Common myeloid progenitor, CD34-positive (primary cell): ENCODE measurements at regions not wholly inside any gene's neighbourhood (a gene's known extent, or its start where the extent isn't known, plus 50 kb on each side); places are given as distances from the start of the nearest gene placed in this dataset.
A peak's percentile ranks its signal among the peaks of the same experiment; 100 is the strongest.

Experiments used
- CTCF ChIA-PET: fragments of 350-600 bp; sonication (Branson Sonifier 250); formaldehyde crosslinking; loops from one replicate; lab custom pipeline; 2021; ENCODE audit warnings: antibody characterized with exemption; lab: Charles Lee
- POLR2A ChIA-PET: fragments of 350-600 bp; sonication (Branson Sonifier 250); formaldehyde crosslinking; loops from one replicate; lab custom pipeline; 2021; ENCODE audit warnings: antibody characterized with exemption; lab: Charles Lee
- DNase-seq, 3 donors: peaks; one replicate each; pipeline versions ENCODE4 v3.0.0 to v3.0.0-alpha.2; 2013
- H3K27ac ChIP-seq, 2 experiments: 1 replicate in 1 of 2; 2 replicates in 1 of 2; pipeline ENCODE4 v1.7.0; 2013; ENCODE audit warnings: inconsistent platforms in 2 of 2, low read length in 2 of 2, mild to moderate bottlenecking in 2 of 2, low read depth in 1 of 2, moderate library complexity in 1 of 2; ENCODE audit not compliant: severe bottlenecking in 2 of 2, insufficient read depth in 1 of 2, poor library complexity in 1 of 2
- H3K27me3 ChIP-seq, 5 experiments: replicated peaks in 2 of 5; 1 replicate in 3 of 5; 2 replicates in 2 of 5; pipeline versions ENCODE4 v1.6.1 to v1.7.0; 2013; ENCODE audit warnings: low read length in 4 of 5, mild to moderate bottlenecking in 2 of 5, moderate library complexity in 2 of 5, inconsistent platforms in 1 of 5; ENCODE audit not compliant: insufficient read depth in 5 of 5, control insufficient read depth in 4 of 5
- H3K36me3 ChIP-seq, 4 experiments: 1 replicate in 2 of 4; 2 replicates in 2 of 4; pipeline versions ENCODE4 v1.6.1 to v1.7.0; 2013; ENCODE audit warnings: low read length in 3 of 4, control low read depth in 1 of 4, mild to moderate bottlenecking in 1 of 4; ENCODE audit not compliant: control insufficient read depth in 4 of 4, insufficient read depth in 4 of 4
- H3K4me1 ChIP-seq, 4 experiments: 1 replicate in 3 of 4; 2 replicates in 1 of 4; pipeline versions ENCODE4 v1.6.1 to v1.7.1; 2013; ENCODE audit warnings: low read length in 3 of 4, mild to moderate bottlenecking in 3 of 4, control low read depth in 1 of 4, inconsistent platforms in 1 of 4, moderate library complexity in 1 of 4; ENCODE audit not compliant: control insufficient read depth in 4 of 4, insufficient read depth in 4 of 4; ENCODE audit errors: control extremely low read depth in 1 of 4
- H3K4me3 ChIP-seq, 7 experiments: 1 replicate in 4 of 7; 2 replicates in 3 of 7; pipeline versions ENCODE4 v1.5.1 to v1.7.0; 2013; ENCODE audit warnings: mild to moderate bottlenecking in 7 of 7, low read length in 6 of 7, moderate library complexity in 6 of 7, inconsistent platforms in 2 of 7, low read depth in 2 of 7, control low read depth in 1 of 7; ENCODE audit not compliant: insufficient read depth in 4 of 7, control insufficient read depth in 1 of 7; ENCODE audit errors: extremely low read depth in 1 of 7
- H3K9me3 ChIP-seq, 5 experiments: 1 replicate in 4 of 5; 2 replicates in 1 of 5; pipeline versions ENCODE4 v1.6.1 to v1.7.1; 2013; ENCODE audit warnings: low read length in 4 of 5, mild to moderate bottlenecking in 2 of 5, inconsistent platforms in 1 of 5, low read depth in 1 of 5, moderate library complexity in 1 of 5; ENCODE audit not compliant: control insufficient read depth in 4 of 5, insufficient read depth in 2 of 5; ENCODE audit errors: control extremely low read depth in 1 of 5
- WGBS: methylation state at CpG from one replicate; pipeline ENCODE4 v1.1.5; 2013; ENCODE audit not compliant: insufficient coverage; 5-methylcytosine and 5-hydroxymethylcytosine counted together

DNA sequence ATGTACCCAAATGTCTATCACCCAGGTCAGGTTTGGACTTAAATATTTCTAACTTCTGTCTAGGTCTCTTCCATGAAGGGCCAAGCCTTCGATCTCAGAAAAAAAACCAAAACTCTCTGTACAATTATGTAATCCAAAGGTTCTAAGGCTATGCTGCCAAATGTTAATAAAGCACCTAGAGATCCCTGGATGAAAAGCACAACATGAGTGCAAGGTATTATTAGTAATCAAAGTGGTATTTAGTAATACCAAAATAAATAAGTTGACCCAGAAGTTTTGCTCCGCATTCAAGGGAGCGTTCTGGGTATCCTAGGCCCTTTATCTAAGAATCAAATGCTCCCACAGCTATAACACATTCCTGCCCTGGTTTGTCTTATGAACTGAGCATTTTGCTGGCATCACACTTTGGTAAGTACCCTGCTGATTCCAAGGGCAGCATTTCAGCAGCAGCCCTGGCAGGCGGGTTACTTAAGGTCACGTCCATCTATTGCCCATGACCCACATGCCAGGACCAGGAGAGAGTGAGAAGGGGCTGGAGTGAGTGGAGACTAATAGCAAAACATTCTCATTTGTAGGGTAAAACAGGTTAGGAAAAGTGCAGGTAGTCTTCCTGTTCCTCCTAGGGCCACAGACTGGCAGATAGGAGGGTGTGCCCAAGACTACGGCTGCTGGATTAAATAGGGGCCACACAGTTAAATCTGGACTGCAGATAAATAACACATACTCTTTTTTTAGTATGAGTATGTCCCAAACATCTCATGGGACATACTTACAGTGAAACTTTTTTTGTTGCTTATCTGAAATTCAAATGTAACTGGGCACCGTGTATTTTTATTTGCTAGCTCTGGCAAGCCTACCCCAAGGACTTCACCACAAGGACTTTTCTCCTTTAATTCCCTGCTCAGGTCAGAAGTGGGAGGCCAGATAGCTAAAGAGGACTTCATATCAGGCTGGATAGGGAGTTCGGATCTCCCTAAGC, 76.0 kb upstream of the SNRK start:
- Histone ChIP-seq H3K27ac (no peak overlapping the region), H3K36me3 (no peaks in the 10 kb centered on the region), H3K4me1 (no peaks in the 10 kb centered on the region), H3K4me3 (no peak overlapping the region), H3K9me3 (no peaks in the 10 kb centered on the region), H3K27me3 (no peaks in the 10 kb centered on the region)
- DNase-seq: no peak
- WGBS: 100% methylated on average over 3 of the region's 8 CpGs
- ChIA-PET POLR2A (no interaction called here), CTCF (interaction anchor here (1.6 kb wide), 1 partner anchor 16 kb away, joined by 4 read pairs; no protein-coding TSS in a partner anchor)

DNA sequence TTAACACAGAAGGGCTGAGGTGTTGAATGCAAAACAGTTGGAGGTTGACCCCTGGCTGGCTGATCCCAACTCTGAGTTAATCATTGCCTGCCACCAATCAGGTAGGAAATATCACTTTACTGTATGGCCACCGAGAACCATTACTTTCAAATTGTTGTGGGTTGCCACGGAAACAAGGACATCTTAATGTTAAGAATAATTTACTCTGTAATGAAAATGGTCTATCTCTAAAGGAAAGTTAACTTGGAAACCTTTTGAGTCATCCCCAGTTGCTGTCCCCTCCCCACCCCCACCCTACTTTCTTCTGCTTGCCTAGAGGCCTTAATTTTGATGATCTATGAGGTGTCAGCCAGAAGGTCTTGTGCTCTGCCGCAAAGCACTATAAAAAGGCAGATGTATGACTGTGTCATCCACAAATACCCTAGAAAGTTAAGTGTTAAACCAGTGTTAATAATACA, 78.7 kb upstream of the SNRK start:
- DNase-seq: no peak
- H3K4me1 ChIP-seq: no peaks in the 10 kb centered on the region
- H3K36me3 ChIP-seq: no peaks in the 10 kb centered on the region
- CTCF ChIA-PET: no interaction called here
- no peaks in the 10 kb centered on the region for H3K9me3 ChIP-seq
- no CpG with 5 or more reads among the region's 3 CpGs for WGBS
- POLR2A ChIA-PET: no interaction called here
- H3K27me3 ChIP-seq: no peaks in the 10 kb centered on the region
- H3K27ac ChIP-seq: no peak overlapping the region
- H3K4me3 ChIP-seq: no peak overlapping the region

DNA sequence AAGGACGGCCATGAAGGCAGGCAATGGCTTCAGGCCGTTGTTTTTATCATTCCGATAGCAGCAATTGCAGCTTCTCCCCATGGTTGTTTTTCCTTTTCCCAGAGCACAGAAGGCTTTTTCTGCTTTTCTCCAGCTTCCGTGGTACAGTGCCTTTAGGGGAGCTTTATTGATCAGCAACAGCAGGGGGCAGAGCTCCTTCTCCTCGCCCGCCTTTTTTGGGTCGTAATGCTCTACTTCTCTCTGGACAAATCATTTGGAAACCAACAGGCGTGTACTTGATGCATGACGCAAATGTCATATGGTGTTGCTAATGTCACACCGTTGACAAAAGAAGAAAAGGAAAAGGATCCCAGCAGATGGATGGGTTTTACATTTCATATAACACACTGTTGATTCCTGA, 79.7 kb upstream of the SNRK start:
- no peak overlapping the region for H3K27ac ChIP-seq
- H3K4me1 ChIP-seq: no peaks in the 10 kb centered on the region
- no peak overlapping the region for H3K4me3 ChIP-seq
- 96% methylated on average over 10 of the region's 10 CpGs for whole genome bisulfite sequencing
- DNase-seq: no peak
- no peaks in the 10 kb centered on the region for H3K36me3 ChIP-seq
- CTCF ChIA-PET: no interaction called here
- H3K9me3 ChIP-seq: no peaks in the 10 kb centered on the region
- no peaks in the 10 kb centered on the region for H3K27me3 ChIP-seq
- POLR2A ChIA-PET: no interaction called here

DNA sequence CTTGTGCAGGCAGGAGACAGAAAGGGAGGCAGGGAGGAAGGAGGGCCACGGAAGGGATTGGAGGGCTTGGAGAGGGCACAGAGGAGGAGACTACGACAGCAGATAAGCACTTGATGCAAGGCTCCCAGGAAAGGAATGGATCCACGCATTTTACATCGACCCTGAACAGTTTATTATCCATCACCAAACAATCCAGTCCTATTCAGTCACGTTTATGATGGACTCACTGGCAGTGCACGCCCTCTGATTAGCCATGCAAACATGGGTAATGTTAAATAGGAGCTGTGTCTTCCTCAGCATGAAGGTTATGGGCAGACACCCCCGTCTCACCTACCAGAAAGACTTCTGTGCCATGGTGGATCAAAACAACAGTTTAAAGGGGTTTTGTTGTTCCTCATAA, 80.2 kb upstream of the SNRK start:
- no peaks in the 10 kb centered on the region for H3K27me3 ChIP-seq
- ChIA-PET CTCF (no interaction called here), POLR2A (no interaction called here)
- no peaks in the 10 kb centered on the region for H3K9me3 ChIP-seq
- DNase-seq: no peak
- no peak overlapping the region for H3K4me3 ChIP-seq
- H3K4me1 ChIP-seq: no peaks in the 10 kb centered on the region
- H3K36me3 ChIP-seq: no peaks in the 10 kb centered on the region
- 90% methylated on average over 4 of the region's 7 CpGs for WGBS
- H3K27ac ChIP-seq: no peak overlapping the region

DNA sequence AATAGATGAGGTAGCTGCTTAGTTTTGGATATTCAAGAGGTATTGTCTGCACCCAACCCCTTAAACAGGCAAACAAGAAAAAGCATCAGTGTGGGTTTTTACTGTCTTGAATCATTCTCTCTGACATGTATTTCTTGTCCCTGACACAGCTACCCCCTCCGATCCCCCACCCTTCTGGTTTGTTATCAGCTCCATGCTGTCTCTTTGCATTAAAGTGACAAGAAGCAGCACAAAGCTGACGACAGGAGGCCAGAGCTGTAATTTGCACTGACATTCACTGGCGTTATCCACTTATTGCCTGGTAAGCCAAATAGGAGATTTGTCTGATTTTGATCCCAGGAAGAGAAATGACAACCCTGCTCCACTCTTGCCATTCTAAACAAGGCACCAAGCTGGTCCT, 83.3 kb upstream of the SNRK start:
- POLR2A ChIA-PET: no interaction called here
- no peaks in the 10 kb centered on the region for H3K27me3 ChIP-seq
- peaks cover 0 to 4% (median 0%) of the 10 kb centered on the region in 5 experiments for H3K9me3 ChIP-seq
- H3K27ac ChIP-seq: no peak overlapping the region
- 97% methylated on average over 3 of the region's 3 CpGs for WGBS
- H3K4me3 ChIP-seq: no peak overlapping the region
- no peaks in the 10 kb centered on the region for H3K4me1 ChIP-seq
- DNase-seq: peak in 1 of 3 donors; percentile 37
- H3K36me3 ChIP-seq: no peaks in the 10 kb centered on the region
- CTCF ChIA-PET: interaction anchor here (0.7 kb wide), 1 partner anchor 37 kb away, joined by 3 read pairs; no protein-coding TSS in a partner anchor

DNA sequence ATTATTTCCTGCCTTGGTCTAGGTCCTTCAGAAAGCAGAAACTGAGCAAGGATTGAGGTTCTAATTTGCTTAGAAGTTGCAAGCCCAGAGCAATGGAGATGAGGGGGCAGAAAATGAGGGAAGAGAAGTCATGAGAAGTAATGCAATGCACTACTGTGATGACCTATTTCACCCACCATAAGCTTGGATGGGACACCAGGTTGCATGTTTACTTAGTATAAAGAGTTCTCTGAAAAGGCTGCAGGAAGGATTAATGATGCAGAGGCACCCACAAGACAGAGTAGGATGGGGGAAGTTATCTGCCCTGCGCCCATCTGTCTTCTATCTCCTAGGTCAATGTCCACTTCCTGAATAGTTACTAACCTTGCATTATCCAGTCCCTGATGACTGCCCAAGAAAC, 84.8 kb upstream of the SNRK start:
- no CpG with 5 or more reads among the region's 1 CpG for WGBS
- no peaks in the 10 kb centered on the region for H3K36me3 ChIP-seq
- POLR2A ChIA-PET: no interaction called here
- DNase-seq: peak in 1 of 3 donors; percentile 15
- H3K4me3 ChIP-seq: no peak overlapping the region
- CTCF ChIA-PET: no interaction called here
- no peaks in the 10 kb centered on the region for H3K27me3 ChIP-seq
- no peaks in the 10 kb centered on the region for H3K4me1 ChIP-seq
- no peak overlapping the region for H3K27ac ChIP-seq
- H3K9me3 ChIP-seq: peaks cover 0 to 4% (median 0%) of the 10 kb centered on the region in 5 experiments

DNA sequence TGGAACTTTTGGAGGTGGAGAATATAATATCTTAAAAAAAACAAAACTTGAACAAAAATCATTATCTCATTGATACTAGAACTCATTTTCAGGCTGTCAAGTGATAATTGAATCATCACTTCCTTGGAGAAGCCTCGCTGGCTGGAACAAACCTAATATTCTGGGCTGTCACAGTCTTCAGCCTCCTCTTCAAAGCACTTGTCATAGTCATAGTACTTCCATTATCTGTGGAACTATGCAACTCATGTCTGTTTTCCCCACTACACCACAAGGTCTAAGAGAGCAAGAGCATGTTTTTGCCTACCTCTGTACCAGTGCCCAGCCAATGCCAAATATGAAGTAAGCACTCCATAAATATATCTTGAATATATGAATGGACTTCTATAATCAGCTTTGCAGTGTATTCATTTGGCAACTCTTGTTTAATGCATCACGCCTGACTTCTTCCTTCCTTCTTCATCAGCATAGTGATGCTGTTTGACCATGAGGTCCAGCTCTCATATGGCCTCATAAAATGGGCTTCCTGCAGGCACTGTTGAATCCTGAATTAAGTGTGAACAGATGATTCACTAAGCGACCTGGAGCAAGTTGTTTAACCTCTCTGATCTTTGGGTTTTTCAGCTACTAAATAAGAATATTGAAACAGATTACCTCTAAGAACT, 86.6 kb upstream of the SNRK start:
- Histone ChIP-seq H3K36me3 (no peaks in the 10 kb centered on the region), H3K9me3 (peaks cover 0 to 4% (median 0%) of the 10 kb centered on the region in 5 experiments), H3K27ac (no peak overlapping the region), H3K4me3 (no peak overlapping the region), H3K4me1 (peaks cover 0 to 1% (median under 1%) of the 10 kb centered on the region in 4 experiments), H3K27me3 (no peaks in the 10 kb centered on the region)
- 79% methylated on average over 3 of the region's 3 CpGs for WGBS
- ChIA-PET POLR2A (no interaction called here), CTCF (interaction anchor here (1.4 kb wide), 1 partner anchor 29 kb away, joined by 5 read pairs; no protein-coding TSS in a partner anchor)
- DNase-seq: no peak
